Right ventricle myocardium superior (tissue), 1 donor: ENCODE measurements at regions not wholly inside any gene's neighbourhood (a gene's known extent, or its start where the extent isn't known, plus 50 kb on each side); places are given as distances from the start of the nearest gene placed in this dataset.
"Not testable (repeated sequence)": the region's sequence is repeated elsewhere in the genome, so short reads cannot be mapped to it uniquely, and the experiment has no call there.

Source experiments
- ATAC-seq: fragments of 200-7000 bp; cut with Tn5 transposase; one replicate; pipeline ENCODE4 v1.9.1; 2020; ENCODE audit warnings: mild to moderate bottlenecking; ENCODE audit not compliant: poor library complexity
- DNase-seq: peaks from one replicate; pipeline ENCODE4 v3.0.0-alpha.2; 2020
- intact Hi-C: fragments of 100-400 bp; cut with DNase I; formaldehyde crosslinking; loops from one replicate; pipeline ENCODE4 v1.11.2; 2022
- donor health status: DM: no; HTN: yes; CAD: no; lungs with severe emphysema.

DNA sequence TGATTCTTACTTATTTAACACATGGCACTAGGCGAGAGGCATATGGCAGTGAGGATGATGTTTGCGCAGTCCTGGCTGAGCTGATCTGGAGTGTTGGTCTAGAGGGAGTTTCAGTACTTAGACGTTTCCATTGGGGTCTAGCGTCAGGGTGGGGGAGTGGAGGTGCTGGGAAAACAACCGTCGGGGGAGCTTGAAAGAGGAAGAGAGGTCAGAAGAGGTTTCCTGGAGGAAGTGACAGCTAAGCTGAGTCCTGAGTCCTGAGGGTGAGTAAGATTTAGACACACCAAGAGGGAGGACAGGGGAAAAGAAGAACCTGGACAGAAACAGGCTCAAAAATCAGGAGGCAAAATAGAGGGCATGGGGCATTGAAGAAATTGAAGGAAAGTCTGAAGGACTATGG is 81.4 kb downstream of the ALOX5AP start:
- DNase-seq (no peak), ATAC-seq (no peak)
- intact Hi-C loops, result no loop called here

DNA sequence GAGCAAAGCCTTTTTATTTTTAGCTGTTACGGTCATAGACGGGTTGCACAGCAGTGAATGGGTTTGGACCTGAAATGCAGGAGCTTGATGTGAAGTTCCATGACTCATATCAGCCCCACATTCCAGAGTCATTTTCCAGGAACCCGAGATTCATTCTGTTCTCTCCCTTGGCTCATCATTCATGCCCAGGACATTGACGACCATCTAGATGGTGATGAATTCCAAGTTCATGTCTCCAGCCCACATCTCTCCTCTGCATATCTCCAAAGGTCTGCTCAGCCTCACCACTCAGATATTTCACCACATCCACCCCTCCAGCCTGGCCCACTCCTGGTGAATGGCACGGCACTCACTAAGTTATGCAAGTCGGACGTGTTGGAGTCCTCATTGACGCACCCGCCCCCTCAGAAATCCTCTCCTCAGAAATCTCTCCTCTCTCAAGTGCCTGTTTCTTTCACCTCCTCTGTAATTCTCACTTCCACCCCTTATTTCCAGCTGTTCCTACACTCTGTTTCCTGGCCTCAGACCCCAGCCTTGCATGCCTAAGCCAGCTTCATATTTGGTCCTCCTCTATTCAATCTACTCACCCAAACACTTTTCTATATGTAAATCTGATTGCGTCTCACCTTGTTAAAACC is 83.1 kb downstream of the ALOX5AP start:
- ATAC-seq, result peak; percentile 39
- DNase-seq, result no peak
- intact Hi-C loops, result no loop called here

DNA sequence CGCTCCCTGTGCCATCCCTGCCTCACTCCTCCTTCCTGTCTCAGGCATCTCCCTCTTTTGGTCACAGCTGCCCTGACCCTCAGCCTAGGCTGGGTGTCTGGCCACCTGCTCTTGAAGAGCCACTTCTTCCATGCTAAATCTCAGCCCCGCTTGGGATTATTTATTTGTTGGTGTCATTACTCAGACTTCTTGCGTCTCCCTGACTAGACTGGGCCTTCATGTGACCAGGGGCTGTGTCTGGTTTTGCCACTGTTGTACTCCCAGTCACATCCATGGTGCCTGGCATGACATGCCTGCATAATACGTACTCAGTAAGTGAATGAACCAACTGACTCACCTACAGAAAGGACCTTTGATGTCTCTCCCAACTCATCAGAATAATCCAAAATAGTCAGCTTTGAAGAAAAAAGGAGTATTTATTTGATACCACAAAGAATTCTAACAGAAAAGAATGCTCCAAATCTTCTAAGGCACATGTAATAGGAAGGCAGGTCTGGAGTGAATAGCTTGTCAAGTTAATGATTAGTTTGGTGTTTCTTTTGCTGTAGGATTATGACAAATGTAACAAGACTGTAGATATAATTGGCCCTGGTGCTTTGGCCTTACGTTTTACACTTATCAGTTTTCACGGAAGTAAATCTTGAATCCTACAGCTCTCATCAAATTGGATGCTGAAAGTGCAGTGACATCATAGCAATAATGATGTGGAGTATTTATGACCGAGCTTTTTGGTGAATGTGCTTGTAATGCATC is 84.0 kb downstream of the ALOX5AP start:
- no peak for ATAC-seq
- intact Hi-C loops, result no loop called here
- no peak for DNase-seq

DNA sequence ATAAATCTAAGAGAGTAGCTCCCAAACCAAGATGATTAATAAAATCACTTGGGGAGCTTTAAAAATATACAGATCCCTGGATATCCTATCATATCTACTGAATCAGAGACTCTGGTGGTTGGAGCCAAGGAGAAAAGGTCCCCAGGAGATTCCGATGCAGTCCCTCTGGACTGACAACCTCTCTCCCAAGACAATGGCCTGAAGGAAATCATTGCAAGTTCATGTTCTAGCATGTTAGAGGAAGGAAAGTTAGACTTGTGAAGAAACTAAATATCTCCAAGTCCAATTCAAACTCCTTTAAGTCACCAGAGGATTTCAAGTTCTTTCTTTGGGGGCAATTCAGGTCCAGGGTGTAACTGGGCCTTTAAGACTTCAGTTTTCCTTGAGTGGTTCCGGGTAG is 84.7 kb upstream of the MEDAG start:
- ATAC-seq (no peak), DNase-seq (no peak)
- intact Hi-C loops, result no loop called here

DNA sequence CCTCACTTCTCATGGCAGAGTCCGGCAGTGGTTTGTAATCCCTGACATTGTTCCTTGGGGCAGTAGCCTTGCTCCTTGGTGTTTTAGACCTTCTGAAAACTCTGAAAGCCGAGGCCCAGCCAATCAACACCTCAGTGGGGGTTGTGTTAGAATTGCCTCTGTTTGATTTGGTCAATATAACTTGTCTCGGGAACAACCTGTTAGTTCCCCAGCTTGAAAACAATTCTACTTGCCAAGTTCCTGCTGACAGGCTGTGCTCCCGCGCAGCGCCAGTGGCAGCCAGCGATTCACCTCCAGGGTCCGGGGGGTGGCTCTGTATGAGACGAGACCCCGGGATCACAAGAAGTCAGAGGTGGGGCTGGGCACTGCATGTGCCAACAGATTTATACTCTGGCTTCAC is 81.4 kb upstream of the MEDAG start:
- DNase-seq (no peak), ATAC-seq (no peak)
- intact Hi-C loops, result no loop called here

DNA sequence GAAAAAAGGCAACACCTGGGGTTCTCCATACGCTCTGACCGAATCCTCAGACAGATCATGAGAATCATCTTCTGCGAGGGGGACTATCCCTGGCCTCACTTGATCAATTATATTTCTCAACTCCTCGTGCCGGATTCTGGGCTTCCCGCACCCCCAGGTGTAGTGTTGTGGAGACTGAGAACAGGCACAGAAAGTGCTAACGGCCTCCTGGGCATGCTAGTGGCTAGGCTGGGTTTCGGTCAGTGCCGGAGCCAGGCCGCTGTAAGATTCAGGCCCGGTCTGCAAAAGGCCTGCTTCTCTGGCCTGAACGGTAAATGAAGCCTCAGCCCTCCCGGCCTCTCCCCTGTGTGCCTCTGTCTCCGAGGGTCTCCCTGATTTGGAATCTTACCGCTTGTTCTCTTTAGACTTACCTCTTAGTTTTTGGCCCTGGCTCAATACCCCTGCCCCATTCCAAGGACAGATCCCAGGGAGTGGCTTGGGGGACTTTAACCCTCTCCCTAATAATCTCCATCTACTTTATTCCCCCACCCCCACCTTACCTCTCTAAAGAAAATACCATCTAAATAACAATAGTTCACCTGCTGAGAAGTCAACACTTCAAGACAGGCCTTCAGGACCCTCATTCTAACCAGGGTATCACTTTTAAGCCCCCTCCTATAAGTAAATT is 79.0 kb upstream of the MEDAG start:
- no peak for ATAC-seq
- intact Hi-C loops, result no loop called here
- no peak for DNase-seq

DNA sequence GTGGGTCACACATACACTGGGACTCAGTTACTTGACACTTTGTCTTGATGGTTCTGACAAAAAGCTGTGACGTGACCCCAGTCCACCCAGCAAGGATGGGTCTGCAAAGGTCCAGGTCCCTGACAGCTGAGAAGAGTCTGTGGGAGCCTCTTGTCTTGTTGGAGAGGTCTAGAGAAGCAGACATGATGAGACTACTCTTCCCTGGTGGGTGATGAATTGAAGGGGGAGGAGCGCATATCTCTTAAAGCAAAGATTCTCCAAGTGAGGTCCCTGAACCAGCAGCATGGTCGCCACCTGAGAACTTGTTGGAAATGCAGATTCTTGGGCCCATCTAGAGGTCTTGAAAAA is 78.5 kb upstream of the MEDAG start:
- ATAC-seq, result no peak
- DNase-seq, result no peak
- intact Hi-C loops, result no loop called here

DNA sequence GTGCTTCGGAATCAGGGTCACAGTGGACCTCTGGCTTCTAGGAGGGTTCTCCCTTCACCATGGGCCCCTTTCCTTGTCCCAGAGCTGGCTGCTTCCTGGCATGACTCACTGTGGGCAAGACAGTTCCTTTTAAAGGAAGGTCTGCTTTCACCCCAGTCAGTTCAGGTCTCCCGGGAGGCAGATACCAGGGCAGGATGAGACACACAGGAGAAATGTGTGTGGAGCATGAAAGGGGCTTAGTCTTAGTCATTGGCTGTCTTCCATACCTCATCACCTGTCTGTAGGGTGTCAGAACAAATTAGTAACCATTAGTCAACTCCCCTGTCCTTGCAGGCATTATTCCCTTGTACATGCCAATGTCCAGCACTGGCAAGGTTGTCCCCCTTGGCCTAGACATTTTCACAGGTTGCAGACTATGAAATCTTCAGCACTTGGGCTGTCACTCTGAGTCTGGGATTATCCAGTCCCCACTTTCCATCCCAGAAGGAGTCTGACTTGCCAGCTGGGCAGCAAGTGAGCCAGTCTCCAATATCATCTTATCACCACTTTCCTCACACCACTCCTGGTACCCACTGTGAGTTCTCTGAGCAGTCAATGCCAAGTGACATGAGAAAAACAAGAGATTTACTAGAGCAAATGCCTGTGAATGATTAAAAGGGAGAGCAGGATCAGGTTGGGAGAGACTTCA is 76.8 kb upstream of the MEDAG start:
- ATAC-seq, result no peak
- intact Hi-C loops, result no loop called here

DNA sequence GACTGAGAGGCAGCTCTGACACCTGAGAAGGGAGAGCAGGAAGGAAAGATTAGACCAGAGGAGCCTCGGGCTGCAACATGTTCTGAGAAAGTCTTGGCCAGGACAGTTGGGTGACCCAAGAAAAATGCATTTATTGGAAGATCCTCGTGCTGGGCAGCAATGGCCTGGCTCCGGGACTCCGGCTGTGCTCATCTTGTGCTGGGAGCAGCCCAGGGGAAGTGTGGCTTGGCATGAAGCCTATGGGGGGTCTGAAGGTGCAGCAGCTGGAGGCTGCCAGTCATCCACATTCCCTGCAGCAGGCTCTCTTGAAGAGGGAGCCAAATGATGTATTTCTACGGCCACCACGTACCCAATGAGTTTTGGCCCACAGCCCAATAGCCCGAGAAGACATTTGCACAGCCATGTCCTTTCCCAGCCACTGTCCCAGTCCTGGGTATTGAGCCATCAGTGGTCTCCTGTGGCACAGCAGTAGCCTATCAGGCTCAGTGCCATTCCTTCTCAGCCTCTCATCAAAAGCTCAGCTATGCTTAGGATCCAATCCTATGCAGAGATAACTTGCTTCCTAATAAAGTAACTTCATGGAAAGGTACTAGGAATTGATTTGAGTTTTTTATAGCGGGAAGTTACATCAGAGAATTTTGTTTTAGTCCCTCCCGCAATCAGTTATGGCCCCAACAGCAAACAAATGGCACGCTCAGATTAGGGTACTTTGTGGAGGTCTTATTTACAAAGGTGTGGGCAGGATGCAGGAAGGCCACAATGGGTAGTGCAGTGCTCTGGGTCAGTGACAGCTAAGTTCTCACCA is 76.0 kb upstream of the MEDAG start:
- intact Hi-C loops, result no loop called here
- no peak for ATAC-seq
- DNase-seq, result no peak

More for the DNA sequence above, 76.8 kb upstream of the MEDAG start:
- no peak for DNase-seq

DNA sequence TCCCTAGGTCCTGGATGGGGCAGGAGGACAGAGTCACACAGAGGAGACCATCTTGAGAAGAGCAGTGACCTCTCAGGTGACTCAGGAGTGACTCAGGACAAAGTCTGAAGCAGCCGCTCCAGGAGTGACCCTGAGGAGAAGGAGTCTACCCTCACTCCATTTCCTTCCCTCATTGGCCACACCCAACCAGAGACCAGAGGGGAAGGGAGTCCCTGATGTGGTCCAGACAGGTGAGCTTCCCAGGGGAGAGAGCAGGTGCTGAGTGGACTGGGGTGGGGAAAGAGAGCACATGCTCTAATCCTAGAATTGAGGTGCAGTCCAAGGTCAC is 75.5 kb upstream of the MEDAG start:
- no peak for ATAC-seq
- no peak for DNase-seq
- intact Hi-C loops, result no loop called here

DNA sequence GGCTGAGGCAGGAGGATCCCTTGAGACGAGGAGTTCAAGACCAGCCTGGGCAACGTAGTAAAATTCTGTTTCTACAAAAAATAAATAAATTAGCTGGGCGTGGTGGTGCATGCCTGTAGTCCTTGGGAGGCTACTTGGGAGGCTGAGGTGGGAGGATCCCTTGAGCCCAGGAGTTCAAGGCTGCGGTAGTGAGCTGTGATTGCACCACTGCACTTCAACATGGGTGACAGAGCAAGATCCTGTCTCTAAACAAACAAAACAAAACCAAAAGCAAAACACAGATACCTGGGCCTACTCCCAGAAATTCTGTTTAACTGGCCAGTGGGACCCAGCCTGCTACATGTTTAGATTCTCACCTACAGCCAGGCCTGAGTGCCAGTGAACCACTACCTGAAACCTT is 74.6 kb upstream of the MEDAG start:
- DNase-seq, result no peak
- ATAC-seq, result no peak
- intact Hi-C loops, result no loop called here

DNA sequence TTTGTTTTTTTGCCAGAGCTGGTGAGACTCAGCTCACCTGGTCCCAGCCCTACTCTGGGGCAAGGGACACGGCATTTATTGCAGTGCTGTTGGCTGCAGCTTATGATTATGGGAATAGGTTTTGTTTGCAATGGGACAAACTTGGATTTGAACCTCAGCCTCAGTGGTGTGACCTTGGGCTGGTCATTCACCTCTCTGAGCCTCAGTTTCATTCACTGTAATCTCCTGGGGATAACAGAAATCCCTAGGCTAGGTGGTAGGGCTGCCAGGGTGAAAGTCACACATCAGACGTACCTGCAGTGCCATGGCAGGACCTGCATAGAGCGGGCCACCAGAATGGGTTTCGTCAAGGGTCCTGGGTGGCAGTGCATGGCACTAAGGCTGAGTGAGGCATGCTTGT is 73.7 kb upstream of the MEDAG start:
- DNase-seq, result no peak
- intact Hi-C loops, result no loop called here
- ATAC-seq, result no peak

DNA sequence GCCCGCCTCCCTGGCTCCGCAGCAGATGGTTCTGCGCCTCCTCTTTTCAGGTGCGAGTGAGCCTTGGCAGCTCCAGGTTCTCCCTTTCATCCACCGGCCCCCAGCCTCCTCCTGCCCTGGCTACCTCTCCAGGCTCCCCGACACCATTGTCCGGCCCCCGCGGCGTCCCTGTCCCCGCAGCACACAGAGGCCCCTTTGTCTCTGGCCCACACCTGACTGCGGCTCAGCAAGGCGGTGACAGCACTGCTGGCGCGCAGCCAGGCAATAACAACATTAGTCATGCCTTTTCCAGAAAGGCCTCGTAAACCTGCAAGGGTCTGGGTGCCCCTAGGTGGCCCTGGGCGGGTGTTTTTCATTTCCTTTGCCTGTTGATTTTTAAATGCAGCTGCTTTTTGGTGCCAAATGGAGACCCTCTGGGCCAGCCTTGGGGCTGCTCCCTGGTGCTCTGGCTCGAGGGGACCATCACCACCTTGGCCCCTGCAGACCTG is 73.2 kb upstream of the MEDAG start:
- DNase-seq (peak; percentile 59), ATAC-seq (peak; percentile 36)
- intact Hi-C loops, result no loop called here

DNA sequence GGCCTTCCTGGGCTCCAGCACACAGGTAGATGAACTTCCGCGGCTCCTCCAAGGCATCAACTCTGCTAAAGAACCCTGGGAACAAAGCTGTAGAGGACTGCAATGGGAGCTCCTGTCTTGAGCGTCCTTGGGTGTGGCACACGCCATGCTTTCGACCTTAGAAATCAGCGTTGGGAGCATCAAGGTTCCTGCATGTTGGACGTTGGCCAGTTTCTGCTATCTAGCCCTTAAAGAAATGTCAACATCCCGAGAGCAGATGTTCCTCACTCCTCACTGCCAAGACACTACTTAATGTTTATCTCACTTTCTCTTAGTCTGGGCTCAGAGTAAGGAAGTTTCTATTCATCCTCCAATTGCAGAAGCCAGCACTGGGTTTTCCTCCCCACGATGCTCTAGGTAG is 70.6 kb upstream of the MEDAG start:
- no peak for DNase-seq
- intact Hi-C loops, result no loop called here
- ATAC-seq, result no peak

DNA sequence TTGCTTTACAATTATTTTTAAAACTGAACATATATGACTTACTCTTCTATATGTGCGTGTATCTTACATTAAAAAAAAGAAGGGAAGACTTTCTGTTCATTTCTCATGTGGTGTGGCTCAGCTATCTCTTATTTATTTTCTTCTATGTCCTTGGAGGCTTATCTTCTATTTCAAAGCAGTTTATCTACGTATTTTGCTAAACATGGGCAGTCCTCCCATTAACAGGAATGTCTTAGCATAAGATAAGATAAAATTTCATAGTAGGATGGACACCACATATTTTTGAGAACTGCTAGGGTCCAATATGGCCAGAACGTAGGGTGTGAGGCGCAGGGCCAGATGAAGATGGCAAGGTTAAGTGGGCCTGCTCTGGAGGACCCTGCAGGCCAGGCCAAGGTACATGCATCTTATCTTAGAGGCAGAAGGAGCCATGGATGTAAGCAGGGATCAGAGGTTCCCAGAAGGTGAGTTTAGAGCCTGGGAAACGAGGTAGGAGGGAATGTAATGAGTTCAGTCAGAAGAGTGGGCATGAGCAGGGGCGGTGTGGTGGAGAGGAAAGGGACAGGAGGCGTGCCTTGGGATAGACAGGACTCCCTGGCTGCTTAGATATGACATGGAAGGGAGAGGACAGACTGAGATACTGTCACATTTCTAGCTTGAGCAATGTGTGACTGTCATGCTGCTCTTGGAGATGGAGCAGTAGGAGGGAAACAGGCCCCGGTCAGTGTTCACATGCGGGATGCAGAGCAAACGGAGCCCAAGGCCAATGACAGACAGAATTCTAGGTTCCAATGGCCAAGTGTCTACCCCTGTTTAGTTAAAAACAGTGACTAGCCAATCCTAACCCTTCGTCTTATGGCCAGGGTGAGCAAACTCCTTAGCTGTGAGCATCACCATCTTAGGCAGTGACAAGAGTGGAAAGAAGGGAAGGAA is 68.6 kb upstream of the MEDAG start:
- ATAC-seq (no peak), DNase-seq (no peak)
- intact Hi-C loops, result no loop called here

DNA sequence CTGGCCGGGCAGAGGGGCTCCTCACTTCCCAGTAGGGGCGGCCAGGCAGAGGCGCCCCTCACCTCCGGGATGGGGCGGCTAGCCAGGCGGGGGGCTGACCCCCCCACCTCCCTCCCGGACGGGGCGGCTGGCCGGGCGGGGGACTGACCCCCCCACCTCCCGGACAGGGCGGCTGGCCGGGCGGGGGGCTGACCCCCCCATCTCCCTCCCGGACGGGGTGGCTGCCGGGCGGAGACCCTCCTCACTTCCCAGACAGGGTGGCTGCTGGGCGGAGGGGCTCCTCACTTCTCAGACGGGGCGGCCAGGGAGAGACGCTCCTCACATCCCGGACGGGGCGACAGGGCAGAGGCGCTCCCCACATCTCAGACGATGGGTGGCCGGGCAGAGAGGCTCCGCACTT is 66.4 kb upstream of the MEDAG start:
- ATAC-seq, intact Hi-C loops, DNase-seq: not testable (repeated sequence)

DNA sequence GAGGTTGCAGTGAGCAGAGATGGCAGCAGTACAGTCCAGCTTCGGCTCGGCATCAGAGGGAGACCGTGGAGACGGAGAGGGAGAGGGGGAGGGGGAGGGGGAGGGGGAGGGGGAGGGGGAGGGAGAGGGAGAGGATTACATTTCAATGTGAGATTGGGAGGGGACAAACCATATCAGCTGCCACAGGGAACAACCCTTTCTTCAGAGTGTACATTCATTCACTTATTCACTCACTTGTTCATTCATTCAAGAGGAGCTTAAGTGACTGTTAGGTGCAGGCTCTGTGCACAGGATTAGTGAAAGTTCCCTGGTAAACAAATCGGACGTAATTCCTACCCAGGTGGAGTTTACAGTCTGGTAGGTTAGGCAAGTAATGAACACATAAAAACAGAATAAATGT is 65.6 kb upstream of the MEDAG start:
- intact Hi-C loops, result no loop called here
- ATAC-seq (no peak), DNase-seq (no peak)

DNA sequence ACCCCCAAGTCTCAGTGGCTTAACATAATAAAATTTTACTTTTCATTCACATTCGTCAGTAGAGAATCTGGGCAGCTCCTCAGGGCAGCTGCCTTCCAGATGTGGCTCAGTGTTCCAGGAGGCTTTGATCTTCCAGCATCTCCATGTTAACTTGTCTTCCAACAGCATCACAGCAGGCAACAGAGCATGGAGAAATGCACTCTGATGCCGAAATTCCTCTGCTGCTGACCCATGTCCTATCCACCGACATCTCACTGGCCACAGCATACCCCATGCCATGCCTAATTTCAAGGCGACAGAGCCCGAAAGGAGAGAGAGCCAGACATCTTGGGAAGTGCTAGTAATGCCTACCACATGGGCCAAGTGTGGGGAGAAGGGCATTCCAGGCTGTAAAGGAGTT is 64.9 kb upstream of the MEDAG start:
- no peak for ATAC-seq
- DNase-seq, result no peak
- intact Hi-C loops, result no loop called here
